ENCODE measurements at regions not wholly inside any gene's neighbourhood (a gene's known extent, or its start where the extent isn't known, plus 50 kb on each side); places are given as distances from the start of the nearest gene placed in this dataset.

DNA sequence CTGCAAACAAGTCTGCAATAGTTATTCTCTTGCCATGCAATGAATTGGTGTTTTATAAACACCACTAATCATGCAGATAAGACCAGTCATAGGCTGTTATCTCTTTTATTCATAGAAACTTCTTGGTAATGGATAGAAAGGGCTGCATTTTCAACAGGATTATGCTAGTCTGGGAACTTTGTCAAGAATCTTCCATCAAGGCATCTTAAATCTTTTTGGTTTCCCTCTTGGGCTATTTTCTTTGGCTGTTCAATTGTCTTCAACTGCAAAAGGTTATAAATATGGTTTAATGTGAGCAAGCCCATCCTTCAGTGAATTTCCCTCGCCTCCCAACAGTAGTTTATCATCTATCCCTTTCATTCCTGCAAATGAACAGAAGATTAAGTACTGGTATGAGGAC is 59.0 kb upstream of the MINAR1 start:
- DNase-seq: no peak

DNA sequence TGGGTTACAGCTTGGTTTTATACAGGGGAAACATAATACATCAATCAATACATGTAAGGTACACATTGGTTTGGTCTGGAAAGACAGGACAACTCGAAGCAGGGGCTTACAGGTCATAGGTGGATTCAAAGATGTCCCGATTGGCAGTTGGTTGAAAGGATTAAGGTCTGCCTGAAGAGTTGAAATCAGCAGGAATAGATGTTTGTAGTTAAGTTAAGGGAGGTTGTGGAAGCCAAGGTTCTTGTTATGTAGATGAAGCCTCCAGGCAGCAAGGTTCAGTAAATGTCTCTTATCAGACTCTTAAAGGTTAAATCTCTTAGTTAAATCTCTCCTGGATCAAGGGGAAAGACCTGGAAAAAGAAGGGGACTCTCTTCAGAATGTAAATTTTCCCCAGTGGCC is 58.4 kb upstream of the MINAR1 start:
- no peak for DNase-seq

GRCh38 chr15:79376383-79376782 is 55.8 kb upstream of the MINAR1 start:
- no peak for DNase-seq

GRCh38 chr15:79378394-79379109 is 53.6 kb upstream of the MINAR1 start:
- no peak for DNase-seq

GRCh38 chr15:79380755-79381497 is 51.2 kb upstream of the MINAR1 start:
- DNase-seq: peak; percentile 5 to 12

DNA sequence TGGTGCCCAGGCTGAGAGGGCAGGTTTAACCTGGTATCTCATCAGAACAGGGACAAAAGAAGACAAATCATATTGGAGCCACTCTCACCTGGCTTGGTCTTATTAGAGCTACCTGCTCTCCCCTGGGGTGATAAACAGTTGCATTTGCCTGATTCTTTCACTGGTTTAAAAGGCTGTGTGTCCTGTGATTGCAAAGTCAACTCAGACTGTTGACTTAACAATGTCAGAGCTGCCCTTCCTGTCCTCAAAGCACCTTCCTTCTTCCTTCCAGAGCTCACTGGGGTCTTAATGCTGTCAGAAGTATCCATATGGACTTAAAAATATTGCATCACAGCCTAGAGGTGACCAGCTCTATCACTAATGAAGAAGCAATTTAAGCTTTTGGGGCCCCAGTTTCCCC is 50.5 kb upstream of the MINAR1 start:
- DNase-seq: no peak
